ENCODE measurements at regions not wholly inside any gene's neighbourhood (a gene's known extent, or its start where the extent isn't known, plus 50 kb on each side); places are given as distances from the start of the nearest gene placed in this dataset.

- H3K9me3 ChIP-seq (ENCODE audit: control insufficient read depth, low read depth, low read length): no peaks in the 10 kb centered on the region
- peaks cover 25% of the 10 kb centered on the region for H3K4me1 ChIP-seq (ENCODE audit: control insufficient read depth, extremely low read depth, insufficient read depth, low read length)
- H3K36me3 ChIP-seq (ENCODE audit: control insufficient read depth in 2 of 2, extremely low read depth in 1 of 2, insufficient read depth in 2 of 2, low read length in 2 of 2): no peaks in the 10 kb centered on the region
- TF ChIP-seq EZH2 (IDR thresholded peaks at IDR 0.05; ENCODE audit: low read length) (no peak), CTCF (optimal IDR thresholded peaks at IDR 0.05 in 1 of 3, IDR thresholded peaks at IDR 0.05 in 1 of 3, conservative IDR thresholded peaks at IDR 0.05 in 1 of 3; ENCODE audit: extremely low read depth in 1 of 3, insufficient read depth in 2 of 3, low read length in 3 of 3) (no peak)
- H4K20me1 ChIP-seq (ENCODE audit: control insufficient read depth, extremely low read depth, insufficient read depth, low read length): no peaks in the 10 kb centered on the region
- dilution Hi-C loops (cut with MboI; ENCODE audit: extremely low pct_ligation_motif_present, low sequenced_read_pairs): no loop called here
- H2AFZ ChIP-seq (ENCODE audit: control insufficient read depth, low read length): no peak overlapping the region
- H3K4me3 ChIP-seq (ENCODE audit: control insufficient read depth in 2 of 3, extremely low read depth in 1 of 3, insufficient read depth in 2 of 3, low read depth in 1 of 3, low read length in 3 of 3): no peak overlapping the region
- no peaks in the 10 kb centered on the region for H3K9me1 ChIP-seq (ENCODE audit: control insufficient read depth, extremely low read depth, insufficient read depth, low read length)
- peak; percentile 57 for FAIRE-seq
- no peaks in the 10 kb centered on the region for H3K79me2 ChIP-seq (ENCODE audit: control insufficient read depth, insufficient read depth, low read length)
- no peak overlapping the region for H3K27ac ChIP-seq (ENCODE audit: control insufficient read depth, insufficient read depth, low read length)
- peak; percentile 36 for DNase-seq (ENCODE audit: low read depth, low spot score)
- H3K4me2 ChIP-seq (ENCODE audit: control insufficient read depth, extremely low read depth, insufficient read depth, low read depth, low read length): no peak overlapping the region
- no peak overlapping the region for H3K9ac ChIP-seq (ENCODE audit: control insufficient read depth, extremely low read depth, insufficient read depth, low read length)
- H3K27me3 ChIP-seq (ENCODE audit: control insufficient read depth, extremely low read depth, insufficient read depth, low read length): no peaks in the 10 kb centered on the region
Observed at GRCh38 chr5:36526537-36526936, 79.9 kb upstream of the SLC1A3 start.

GRCh38 chr5:36528588-36528987, 77.8 kb upstream of the SLC1A3 start:
- H3K36me3 ChIP-seq (ENCODE audit: control insufficient read depth in 2 of 2, extremely low read depth in 1 of 2, insufficient read depth in 2 of 2, low read length in 2 of 2): no peaks in the 10 kb centered on the region
- H3K9me1 ChIP-seq (ENCODE audit: control insufficient read depth, extremely low read depth, insufficient read depth, low read length): no peaks in the 10 kb centered on the region
- H3K79me2 ChIP-seq (ENCODE audit: control insufficient read depth, insufficient read depth, low read length): no peaks in the 10 kb centered on the region
- no peak overlapping the region for H3K9ac ChIP-seq (ENCODE audit: control insufficient read depth, extremely low read depth, insufficient read depth, low read length)
- no peak for FAIRE-seq
- no peak overlapping the region for H3K4me3 ChIP-seq (ENCODE audit: control insufficient read depth in 2 of 3, extremely low read depth in 1 of 3, insufficient read depth in 2 of 3, low read depth in 1 of 3, low read length in 3 of 3)
- H3K9me3 ChIP-seq (ENCODE audit: control insufficient read depth, low read depth, low read length): no peaks in the 10 kb centered on the region
- no peak for DNase-seq (ENCODE audit: low read depth, low spot score)
- H4K20me1 ChIP-seq (ENCODE audit: control insufficient read depth, extremely low read depth, insufficient read depth, low read length): no peaks in the 10 kb centered on the region
- dilution Hi-C loops (cut with MboI; ENCODE audit: extremely low pct_ligation_motif_present, low sequenced_read_pairs): no loop called here
- H3K4me1 ChIP-seq (ENCODE audit: control insufficient read depth, extremely low read depth, insufficient read depth, low read length): peaks cover 19% of the 10 kb centered on the region
- H3K27ac ChIP-seq (ENCODE audit: control insufficient read depth, insufficient read depth, low read length): no peak overlapping the region
- peak overlapping the region; percentile 74 for H2AFZ ChIP-seq (ENCODE audit: control insufficient read depth, low read length)
- H3K27me3 ChIP-seq (ENCODE audit: control insufficient read depth, extremely low read depth, insufficient read depth, low read length): no peaks in the 10 kb centered on the region
- no peak overlapping the region for H3K4me2 ChIP-seq (ENCODE audit: control insufficient read depth, extremely low read depth, insufficient read depth, low read depth, low read length)
- no peak for TF ChIP-seq EZH2 (IDR thresholded peaks at IDR 0.05; ENCODE audit: low read length)
- no peak for TF ChIP-seq CTCF (optimal IDR thresholded peaks at IDR 0.05 in 1 of 3, IDR thresholded peaks at IDR 0.05 in 1 of 3, conservative IDR thresholded peaks at IDR 0.05 in 1 of 3; ENCODE audit: extremely low read depth in 1 of 3, insufficient read depth in 2 of 3, low read length in 3 of 3)

All from keratinocyte (primary cell).